Endothelial cell of umbilical vein (primary cell): ENCODE measurements at regions not wholly inside any gene's neighbourhood (a gene's known extent, or its start where the extent isn't known, plus 50 kb on each side); places are given as distances from the start of the nearest gene placed in this dataset.

Experiments
- BruUV-seq: library from RNA; stranded (reverse); fragments of 400-500 nt; replicated peaks from 2 replicates; lab custom pipeline; 2021; lab: Mats Ljungman, UMichigan
- CTCF ChIA-PET: fragments of 300-600, 350-600 bp; sonication (Branson Sonifier 250); formaldehyde crosslinking; loops from one replicate; lab custom pipeline; 2021; ENCODE audit warnings: antibody characterized with exemption, inconsistent platforms; lab: Charles Lee
- POLR2A ChIA-PET: fragments of 300-600, 350-600 bp; sonication (Branson Sonifier 250); formaldehyde crosslinking; loops from one replicate; lab custom pipeline; 2021; ENCODE audit warnings: antibody characterized with exemption, inconsistent platforms; lab: Charles Lee
- DNase-seq: peaks from one replicate; pipeline ENCODE4 v3.0.0-alpha.2; 2011; ENCODE audit warnings: low read depth, low spot score
- FAIRE-seq: peaks from 2 replicates; lab custom pipeline; 2011; peaks lifted over from hg19 to GRCh38; lab: Jason Lieb, UNC
- H2AFZ ChIP-seq: 2 replicates; pipeline ENCODE4 v1.6.0; 2012; ENCODE audit warnings: low read depth, low read length, control low read depth, inconsistent platforms
- H3K27ac ChIP-seq: 2 replicates; pipeline ENCODE4 v1.5.1; 2011; ENCODE audit warnings: low read depth, mild to moderate bottlenecking, control low read depth, low read length, moderate library complexity; ENCODE audit not compliant: insufficient read depth
- H3K27me3 ChIP-seq, 2 experiments: 2 replicates each; pipeline versions ENCODE4 v1.6.0 to v1.6.1; 2011; ENCODE audit warnings: low read length in 2 of 2, mixed read lengths in 1 of 2; ENCODE audit not compliant: control insufficient read depth in 2 of 2, insufficient read depth in 2 of 2
- H3K36me3 ChIP-seq, 2 experiments: 2 replicates in 1 of 2; 3 replicates in 1 of 2; pipeline ENCODE4 v1.5.1; 2011; ENCODE audit warnings: low read length in 2 of 2, mild to moderate bottlenecking in 1 of 2, moderate library complexity in 1 of 2; ENCODE audit not compliant: control insufficient read depth in 2 of 2, insufficient read depth in 2 of 2; ENCODE audit errors: extremely low read depth in 1 of 2
- H3K4me1 ChIP-seq: 3 replicates; pipeline ENCODE4 v1.5.1; 2011; ENCODE audit warnings: mild to moderate bottlenecking, low read length; ENCODE audit not compliant: control insufficient read depth, insufficient read depth; ENCODE audit errors: extremely low read depth
- H3K4me2 ChIP-seq: 2 replicates; pipeline ENCODE4 v1.6.1; 2011; ENCODE audit warnings: low read length, control low read depth, mixed read lengths; ENCODE audit not compliant: insufficient read depth
- H3K4me3 ChIP-seq, 3 experiments: fragments of 200-600 bp in 1 of 3; sonication (generic), shearing (Covaris generic) in 1 of 3; replicated peaks in 1 of 3; 2 replicates each; pipeline ENCODE4 v1.5.1; 2011 to 2016; ENCODE audit warnings: control low read depth in 3 of 3, low read length in 3 of 3, mild to moderate bottlenecking in 2 of 3, inconsistent platforms in 1 of 3, low read depth in 1 of 3, moderate library complexity in 1 of 3; ENCODE audit not compliant: insufficient read depth in 1 of 3
- H3K79me2 ChIP-seq: 2 replicates; pipeline ENCODE4 v1.6.0; 2012; ENCODE audit warnings: low read length, inconsistent platforms; ENCODE audit not compliant: control insufficient read depth, insufficient read depth
- H3K9ac ChIP-seq: replicated peaks from 2 replicates; pipeline ENCODE3; 2011; ENCODE audit warnings: low read length, control low read depth; ENCODE audit not compliant: insufficient read depth; ENCODE audit errors: extremely low read depth
- H3K9me1 ChIP-seq: replicated peaks from 3 replicates; pipeline ENCODE4 v1.6.0; 2011; ENCODE audit warnings: mild to moderate bottlenecking, low read length; ENCODE audit not compliant: control insufficient read depth, insufficient read depth; ENCODE audit errors: extremely low read depth
- H3K9me3 ChIP-seq: replicated peaks from 2 replicates; pipeline ENCODE4 v1.5.1; 2012; ENCODE audit warnings: low read length, inconsistent platforms; ENCODE audit not compliant: control insufficient read depth, insufficient read depth
- H4K20me1 ChIP-seq: replicated peaks from 2 replicates; pipeline ENCODE3; 2011; ENCODE audit warnings: mild to moderate bottlenecking, low read length; ENCODE audit not compliant: control insufficient read depth, insufficient read depth; ENCODE audit errors: extremely low read depth
- EZH2 ChIP-seq: IDR thresholded peaks from 2 replicates; pipeline ENCODE4 v1.6.1; 2012; ENCODE audit warnings: borderline replicate concordance, low read depth, mild to moderate bottlenecking, moderate library complexity, low read length, inconsistent platforms; ENCODE audit not compliant: severe bottlenecking
- FOS ChIP-seq: IDR thresholded peaks from 2 replicates; pipeline ENCODE4 v1.6.1; 2011; ENCODE audit warnings: mild to moderate bottlenecking, low read length, moderate library complexity, borderline replicate concordance; ENCODE audit not compliant: insufficient read depth
- GATA2 ChIP-seq: IDR thresholded peaks from 2 replicates; pipeline ENCODE4 v1.7.0; 2011; ENCODE audit warnings: low read depth, mild to moderate bottlenecking, moderate library complexity, mixed read lengths, low read length; ENCODE audit not compliant: insufficient read length, insufficient read depth
- JUN ChIP-seq: IDR thresholded peaks from 2 replicates; pipeline ENCODE4 v1.6.1; 2011; ENCODE audit warnings: borderline replicate concordance, low read depth; ENCODE audit not compliant: insufficient read length, insufficient read depth
- MYC ChIP-seq: IDR thresholded peaks from one replicate; pipeline ENCODE4 v1.6.1; 2011; ENCODE audit warnings: mild to moderate bottlenecking, low read depth, low read length
- POLR2A ChIP-seq: IDR thresholded peaks from 2 replicates; pipeline ENCODE4 v1.6.1; 2012; ENCODE audit warnings: low read depth, mild to moderate bottlenecking, control low read depth, low read length
- POLR2AphosphoS5 ChIP-seq: IDR thresholded peaks from 2 replicates; pipeline ENCODE4 v1.6.1; 2012; ENCODE audit warnings: low read depth, mild to moderate bottlenecking, control low read depth, low read length, moderate library complexity; ENCODE audit not compliant: insufficient read depth
- dilution Hi-C: fragments of 300-500 bp; cut with MboI; formaldehyde crosslinking; loops from one replicate; pipeline ENCODE4 v1.15.0; 2019; ENCODE audit warnings: low sequenced_read_pairs; ENCODE audit not compliant: extremely low pct_ligation_motif_present
- intact Hi-C: fragments of 100-400 bp; cut with micrococcal nuclease; formaldehyde crosslinking; loops from one replicate; pipeline ENCODE4 v1.10.0; 2022
- TF ChIP-seq, protein P1 (sequence below): IDR thresholded peaks from 2 replicates; pipeline ENCODE4 v1.6.1; 2011; ENCODE audit not compliant: insufficient read depth, insufficient read length
- TF ChIP-seq, protein P2 (sequence below), 2 donors: IDR thresholded peaks; 1 replicate in 1 of 2; 2 replicates in 1 of 2; pipeline ENCODE4 v1.5.1; 2011; ENCODE audit warnings: low read length in 2 of 2, mild to moderate bottlenecking in 2 of 2, moderate library complexity in 2 of 2, control low read depth in 1 of 2, inconsistent platforms in 1 of 2, low read depth in 1 of 2; ENCODE audit not compliant: insufficient read depth in 1 of 2; ENCODE audit errors: extremely low read depth in 1 of 2

DNA sequence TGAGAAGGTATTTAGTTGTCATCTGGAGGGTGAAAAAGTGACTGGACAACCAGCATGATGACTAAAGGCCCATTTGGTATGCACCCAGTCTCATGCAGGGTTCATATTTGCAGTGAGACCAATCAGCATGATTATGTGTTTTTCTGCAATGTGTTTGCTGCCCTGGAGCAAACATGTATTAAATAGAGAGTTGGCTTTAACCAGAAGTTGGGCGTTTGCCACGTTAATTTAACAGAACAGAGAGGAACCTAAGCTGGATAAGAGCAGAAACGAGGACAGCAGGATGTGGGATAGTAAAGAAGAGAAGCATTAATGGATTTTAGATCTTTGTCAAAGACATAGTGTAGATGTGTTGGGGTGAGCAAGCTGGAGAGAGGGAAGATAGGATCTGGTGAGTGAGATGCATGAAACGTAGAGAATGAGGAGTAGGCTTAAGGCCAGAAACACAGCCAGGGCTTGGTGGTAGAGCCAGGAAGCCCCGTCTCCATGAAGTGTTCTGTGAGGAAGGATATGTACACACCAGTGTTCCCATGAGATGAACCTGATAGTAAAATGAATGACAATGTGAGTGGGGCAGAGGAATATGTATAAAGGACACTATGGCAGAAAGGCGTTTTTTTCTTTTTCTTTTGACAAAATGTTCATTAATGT, 164.0 kb upstream of the PDGFD start:
- intact Hi-C loops (no loop called here), dilution Hi-C loops (no loop called here)
- H3K79me2 ChIP-seq, result no peaks in the 10 kb centered on the region
- no peak overlapping the region for H3K4me3 ChIP-seq
- H3K9me3 ChIP-seq, result no peaks in the 10 kb centered on the region
- BruUV-seq, result no TSS peak
- no peak overlapping the region for H3K27ac ChIP-seq
- no peaks in the 10 kb centered on the region for H3K4me1 ChIP-seq
- no peak overlapping the region for H2AFZ ChIP-seq
- no peaks in the 10 kb centered on the region for H4K20me1 ChIP-seq
- POLR2A ChIA-PET, result no interaction called here
- H3K9ac ChIP-seq, result no peak overlapping the region
- no peak for FAIRE-seq
- no peaks in the 10 kb centered on the region for H3K36me3 ChIP-seq
- CTCF ChIA-PET, result no interaction called here
- no peaks in the 10 kb centered on the region for H3K9me1 ChIP-seq
- no peak overlapping the region for H3K4me2 ChIP-seq
- DNase-seq, result no peak
- TF ChIP-seq POLR2A, result no peak
- no peak for TF ChIP-seq FOS
- no peak for TF ChIP-seq GATA2
- TF ChIP-seq, protein P1, sequence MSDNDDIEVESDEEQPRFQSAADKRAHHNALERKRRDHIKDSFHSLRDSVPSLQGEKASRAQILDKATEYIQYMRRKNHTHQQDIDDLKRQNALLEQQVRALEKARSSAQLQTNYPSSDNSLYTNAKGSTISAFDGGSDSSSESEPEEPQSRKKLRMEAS, result no peak
- TF ChIP-seq POLR2AphosphoS5, result no peak
- no peak for TF ChIP-seq EZH2
- no peak for TF ChIP-seq MYC
- TF ChIP-seq JUN, result no peak
- TF ChIP-seq, protein P2, sequence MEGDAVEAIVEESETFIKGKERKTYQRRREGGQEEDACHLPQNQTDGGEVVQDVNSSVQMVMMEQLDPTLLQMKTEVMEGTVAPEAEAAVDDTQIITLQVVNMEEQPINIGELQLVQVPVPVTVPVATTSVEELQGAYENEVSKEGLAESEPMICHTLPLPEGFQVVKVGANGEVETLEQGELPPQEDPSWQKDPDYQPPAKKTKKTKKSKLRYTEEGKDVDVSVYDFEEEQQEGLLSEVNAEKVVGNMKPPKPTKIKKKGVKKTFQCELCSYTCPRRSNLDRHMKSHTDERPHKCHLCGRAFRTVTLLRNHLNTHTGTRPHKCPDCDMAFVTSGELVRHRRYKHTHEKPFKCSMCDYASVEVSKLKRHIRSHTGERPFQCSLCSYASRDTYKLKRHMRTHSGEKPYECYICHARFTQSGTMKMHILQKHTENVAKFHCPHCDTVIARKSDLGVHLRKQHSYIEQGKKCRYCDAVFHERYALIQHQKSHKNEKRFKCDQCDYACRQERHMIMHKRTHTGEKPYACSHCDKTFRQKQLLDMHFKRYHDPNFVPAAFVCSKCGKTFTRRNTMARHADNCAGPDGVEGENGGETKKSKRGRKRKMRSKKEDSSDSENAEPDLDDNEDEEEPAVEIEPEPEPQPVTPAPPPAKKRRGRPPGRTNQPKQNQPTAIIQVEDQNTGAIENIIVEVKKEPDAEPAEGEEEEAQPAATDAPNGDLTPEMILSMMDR (IDR thresholded peaks at IDR 0.05; ENCODE audit: extremely low read depth in 1 of 2, insufficient read depth in 1 of 2, low read depth in 1 of 2, low read length in 2 of 2), result no peak
- no peaks in the 10 kb centered on the region for H3K27me3 ChIP-seq
